OCI-LY7 (cell line): ENCODE measurements at regions not wholly inside any gene's neighbourhood (a gene's known extent, or its start where the extent isn't known, plus 50 kb on each side); places are given as distances from the start of the nearest gene placed in this dataset.

Source experiments
- EZH2phosphoT487 ChIP-seq: fragments of 200-600 bp; sonication (generic); IDR thresholded peaks from 2 replicates; pipeline ENCODE4 v1.6.1; 2018; ENCODE audit warnings: low read depth, borderline replicate concordance, mild to moderate bottlenecking, mixed run types, antibody characterized with exemption, low read length, moderate library complexity, mixed read lengths
- TF ChIP-seq, protein P1 (sequence below): fragments of 200-600 bp; sonication (generic); conservative IDR thresholded peaks from 2 replicates; pipeline ENCODE4 v1.5.1; 2014; ENCODE audit warnings: mild to moderate bottlenecking, antibody characterized with exemption, low read length, moderate library complexity, mixed read lengths

DNA sequence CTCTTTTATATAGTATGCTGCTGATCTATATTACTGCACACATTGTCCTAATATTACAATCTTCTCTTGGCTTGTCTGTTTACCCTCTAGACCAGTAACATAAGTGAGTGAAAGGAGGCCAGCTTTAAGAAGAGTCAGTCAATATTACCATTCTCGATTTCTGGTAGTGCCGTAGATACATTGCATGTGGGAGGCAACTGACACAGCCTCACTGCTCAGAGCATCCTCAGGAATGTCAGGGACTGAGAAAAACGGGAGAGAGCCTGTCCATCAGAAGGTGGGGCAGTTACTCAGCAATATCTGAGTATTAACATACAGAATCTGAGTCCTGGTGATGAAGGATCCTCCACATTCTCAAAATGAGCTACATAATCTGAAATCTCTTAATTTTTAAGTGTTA lies 259.9 kb downstream of the GJA1 start:
- TF ChIP-seq EZH2phosphoT487 = no peak
- TF ChIP-seq, protein P1, sequence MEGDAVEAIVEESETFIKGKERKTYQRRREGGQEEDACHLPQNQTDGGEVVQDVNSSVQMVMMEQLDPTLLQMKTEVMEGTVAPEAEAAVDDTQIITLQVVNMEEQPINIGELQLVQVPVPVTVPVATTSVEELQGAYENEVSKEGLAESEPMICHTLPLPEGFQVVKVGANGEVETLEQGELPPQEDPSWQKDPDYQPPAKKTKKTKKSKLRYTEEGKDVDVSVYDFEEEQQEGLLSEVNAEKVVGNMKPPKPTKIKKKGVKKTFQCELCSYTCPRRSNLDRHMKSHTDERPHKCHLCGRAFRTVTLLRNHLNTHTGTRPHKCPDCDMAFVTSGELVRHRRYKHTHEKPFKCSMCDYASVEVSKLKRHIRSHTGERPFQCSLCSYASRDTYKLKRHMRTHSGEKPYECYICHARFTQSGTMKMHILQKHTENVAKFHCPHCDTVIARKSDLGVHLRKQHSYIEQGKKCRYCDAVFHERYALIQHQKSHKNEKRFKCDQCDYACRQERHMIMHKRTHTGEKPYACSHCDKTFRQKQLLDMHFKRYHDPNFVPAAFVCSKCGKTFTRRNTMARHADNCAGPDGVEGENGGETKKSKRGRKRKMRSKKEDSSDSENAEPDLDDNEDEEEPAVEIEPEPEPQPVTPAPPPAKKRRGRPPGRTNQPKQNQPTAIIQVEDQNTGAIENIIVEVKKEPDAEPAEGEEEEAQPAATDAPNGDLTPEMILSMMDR = no peak
